HepG2 (cell line): ENCODE measurements at regions not wholly inside any gene's neighbourhood (a gene's known extent, or its start where the extent isn't known, plus 50 kb on each side); places are given as distances from the start of the nearest gene placed in this dataset.

Source experiments
- ATAC-seq: fragments of 200-7000 bp; cut with Tn5 transposase; 3 replicates; pipeline ENCODE4 v1.9.1; 2020; ENCODE audit warnings: mild to moderate bottlenecking, moderate library complexity
- BruUV-seq: library from RNA; stranded (reverse); fragments of 400-500 nt; replicated peaks from 2 replicates; lab custom pipeline; 2021; lab: Mats Ljungman, UMichigan
- CTCF ChIA-PET: fragments of 300-600 bp; formaldehyde crosslinking; extraction: SDS; loops from one replicate; lab custom pipeline; 2021; ENCODE audit warnings: low total read pairs, inconsistent platforms, low intra/inter-chr PET ratio; lab: Yijun Ruan, JAX
- POLR2A ChIA-PET: fragments of 350-600 bp; sonication (Branson Sonifier 250); formaldehyde crosslinking; loops from one replicate; lab custom pipeline; 2020; ENCODE audit warnings: antibody characterized with exemption, inconsistent platforms; lab: Yijun Ruan, JAX
- DNase-seq: peaks from one replicate; pipeline ENCODE4 v3.0.0-alpha.2; 2015; ENCODE audit warnings: low spot score
- FAIRE-seq: peaks from 3 replicates; lab custom pipeline; 2011; peaks lifted over from hg19 to GRCh38; lab: Jason Lieb, UNC
- H2AFZ ChIP-seq: one replicate; pipeline ENCODE4 v1.6.1; 2011; ENCODE audit warnings: low read length, inconsistent platforms
- H3K27ac ChIP-seq: fragments of 300-600 bp; 3 replicates; pipeline ENCODE4 v1.8.0; 2011; ENCODE audit warnings: mixed run types, mild to moderate bottlenecking, mixed read lengths, low read length, inconsistent platforms; ENCODE audit not compliant: insufficient read depth; ENCODE audit errors: extremely low read length
- H3K27me3 ChIP-seq, 2 experiments: fragments of 200-600 bp in 1 of 2; 2 replicates in 1 of 2; 3 replicates in 1 of 2; pipeline versions ENCODE4 v1.6.0 to v1.8.0; 2011; ENCODE audit warnings: low read length in 2 of 2, mild to moderate bottlenecking in 2 of 2, moderate library complexity in 2 of 2, inconsistent platforms in 1 of 2; ENCODE audit not compliant: insufficient read depth in 2 of 2, control insufficient read depth in 1 of 2
- H3K36me3 ChIP-seq, 2 experiments: fragments of 200-600 bp in 1 of 2; replicated peaks in 1 of 2; 2 replicates in 1 of 2; 3 replicates in 1 of 2; pipeline versions ENCODE4 v1.5.1 to v1.8.0; 2011; ENCODE audit warnings: low read length in 2 of 2, inconsistent platforms in 1 of 2; ENCODE audit not compliant: insufficient read depth in 2 of 2, control insufficient read depth in 1 of 2
- H3K4me1 ChIP-seq: 2 replicates; pipeline ENCODE4 v1.5.1; 2012; ENCODE audit warnings: low read length, inconsistent platforms; ENCODE audit not compliant: insufficient read depth
- H3K4me2 ChIP-seq: 2 replicates; pipeline ENCODE4 v1.6.0; 2011; ENCODE audit warnings: low read depth, low read length, inconsistent platforms
- H3K4me3 ChIP-seq, 3 experiments: fragments of 200-600 bp in 1 of 3; sonication (generic), shearing (Covaris generic) in 1 of 3; replicated peaks in 1 of 3; 2 replicates each; pipeline ENCODE4 v1.5.1; 2011 to 2016; ENCODE audit warnings: low read length in 3 of 3, inconsistent platforms in 2 of 3, low read depth in 2 of 3, mild to moderate bottlenecking in 2 of 3, control low read depth in 1 of 3, mixed read lengths in 1 of 3; ENCODE audit not compliant: insufficient read depth in 1 of 3
- H3K79me2 ChIP-seq: one replicate; pipeline ENCODE4 v1.6.1; 2011; ENCODE audit warnings: low read length, inconsistent platforms; ENCODE audit not compliant: insufficient read depth
- H3K9ac ChIP-seq: 2 replicates; pipeline ENCODE4 v1.6.0; 2011; ENCODE audit warnings: mild to moderate bottlenecking, low read depth, low read length, inconsistent platforms; ENCODE audit not compliant: insufficient read depth
- H3K9me3 ChIP-seq: 2 replicates; pipeline ENCODE4 v1.5.1; 2012; ENCODE audit warnings: mild to moderate bottlenecking, low read length
- H4K20me1 ChIP-seq: 2 replicates; pipeline ENCODE4 v1.6.0; 2011; ENCODE audit warnings: inconsistent platforms, mild to moderate bottlenecking, low read length, moderate library complexity; ENCODE audit not compliant: insufficient read depth
- ADNP ChIP-seq: sonication (generic); formaldehyde crosslinking; IDR thresholded peaks from 2 replicates; pipeline ENCODE4 v1.4.0; 2020; ENCODE audit warnings: missing genetic modification reagents
- AHR ChIP-seq: IDR thresholded peaks from 2 replicates; pipeline ENCODE4 v1.6.1; 2018; ENCODE audit warnings: missing genetic modification reagents, missing compliant biosample characterization
- DNMT3B ChIP-seq: conservative IDR thresholded peaks from 2 replicates; pipeline ENCODE4 v1.6.1; 2016; ENCODE audit warnings: missing biosample characterization, control low read depth
- FOXO1 ChIP-seq: sonication (generic); formaldehyde crosslinking; IDR thresholded peaks from 2 replicates; pipeline ENCODE4 v1.4.0; 2020; ENCODE audit warnings: missing genetic modification reagents
- HOXA9 ChIP-seq: sonication (generic); formaldehyde crosslinking; IDR thresholded peaks from 2 replicates; pipeline ENCODE4 v1.8.1; 2022; ENCODE audit warnings: missing genetic modification reagents, mild to moderate bottlenecking, moderate library complexity, borderline replicate concordance
- NCOA1 ChIP-seq: sonication (generic); formaldehyde crosslinking; IDR thresholded peaks from 2 replicates; pipeline ENCODE4 v1.9.0; 2021; ENCODE audit warnings: missing genetic modification reagents
- NR2F2 ChIP-seq: IDR thresholded peaks from 2 replicates; pipeline ENCODE4 v1.6.1; 2012; ENCODE audit warnings: low read depth, inconsistent platforms, borderline replicate concordance
- SRSF9 ChIP-seq: fragments of 200-400 bp; formaldehyde crosslinking; IDR thresholded peaks from 2 replicates; pipeline ENCODE4 v1.6.1; 2018; ENCODE audit warnings: borderline replicate concordance, mild to moderate bottlenecking, low read depth, low read length; ENCODE audit not compliant: insufficient read depth, poor library complexity, severe bottlenecking
- TBL1XR1 ChIP-seq: fragments of 150-350 bp; IDR thresholded peaks from 2 replicates; pipeline ENCODE4 v1.6.1; 2014; ENCODE audit warnings: borderline replicate concordance, low read length; ENCODE audit not compliant: partially characterized antibody
- TBX3 ChIP-seq: fragments of 450-650 bp; IDR thresholded peaks from 2 replicates; pipeline ENCODE4 v1.6.1; 2017; ENCODE audit warnings: antibody characterized with exemption, mild to moderate bottlenecking, inconsistent platforms, borderline replicate concordance
- ZC3H4 ChIP-seq: sonication (generic); formaldehyde crosslinking; IDR thresholded peaks from 2 replicates; pipeline ENCODE4 v1.4.0; 2020; ENCODE audit warnings: missing genetic modification reagents, borderline replicate concordance
- ZMYM3 ChIP-seq: sonication (generic); formaldehyde crosslinking; IDR thresholded peaks from 2 replicates; pipeline ENCODE4 v1.5.1; 2020; ENCODE audit warnings: mild to moderate bottlenecking, missing genetic modification reagents
- ZZZ3 ChIP-seq: sonication (generic); formaldehyde crosslinking; IDR thresholded peaks from 2 replicates; pipeline ENCODE4 v1.4.0; 2020; ENCODE audit warnings: missing genetic modification reagents, mild to moderate bottlenecking, borderline replicate concordance
- WGBS: methylation state at CpG from one replicate; pipeline ENCODE4 v1.1.6; 2017; ENCODE audit warnings: low lambda C conversion rate; 5-methylcytosine and 5-hydroxymethylcytosine counted together
- in situ Hi-C: cut with HindIII; loops from 2 replicates; pipeline ENCODE4 v1.10.0; 2017; ENCODE audit warnings: low pct_unique_long_range_greater_than_20kb; ENCODE audit not compliant: extremely low pct_ligation_motif_present
- intact Hi-C: fragments of 100-400 bp; cut with micrococcal nuclease; formaldehyde crosslinking; loops from one replicate; pipeline ENCODE4 v1.10.0; 2022; ENCODE audit not compliant: unreplicated experiment

- no peak for TF ChIP-seq ADNP (CRISPR knock-in tag)
- no peak for TF ChIP-seq SRSF9
- TF ChIP-seq HOXA9 (CRISPR knock-in tag): no peak
- TF ChIP-seq DNMT3B: no peak
- TF ChIP-seq ZZZ3 (CRISPR knock-in tag): no peak
- TF ChIP-seq TBL1XR1: no peak
- TF ChIP-seq AHR: no peak
- TF ChIP-seq TBX3: no peak
- TF ChIP-seq ZC3H4: no peak
- no peak for TF ChIP-seq FOXO1 (CRISPR knock-in tag)
- no peak for TF ChIP-seq NCOA1 (CRISPR knock-in tag)
- TF ChIP-seq NR2F2: no peak
- TF ChIP-seq ZMYM3 (CRISPR knock-in tag): no peak
- BruUV-seq: no TSS peak
- FAIRE-seq (no peak), ATAC-seq (no peak), DNase-seq (no peak)
- H3K36me3 ChIP-seq: no peaks in the 10 kb centered on the region
- no peaks in the 10 kb centered on the region for H3K79me2 ChIP-seq
- no peaks in the 10 kb centered on the region for H3K27me3 ChIP-seq
- no peak overlapping the region for H3K9ac ChIP-seq
- no peak overlapping the region for H3K4me2 ChIP-seq
- H3K4me3 ChIP-seq: no peak overlapping the region
- intact Hi-C loops (no loop called here), in situ Hi-C loops (no loop called here)
- H4K20me1 ChIP-seq: no peaks in the 10 kb centered on the region
- no peak overlapping the region for H2AFZ ChIP-seq
- 100% methylated on average over 2 of the region's 3 CpGs for WGBS
- no peak overlapping the region for H3K27ac ChIP-seq
- POLR2A ChIA-PET: no interaction called here
- H3K9me3 ChIP-seq: no peaks in the 10 kb centered on the region
- CTCF ChIA-PET: no interaction called here
- no peaks in the 10 kb centered on the region for H3K4me1 ChIP-seq
Observed at GRCh38 chrX:39850630-39851152, 247.1 kb downstream of the BCOR start.
